ENCODE measurements at regions not wholly inside any gene's neighbourhood (a gene's known extent, or its start where the extent isn't known, plus 50 kb on each side); places are given as distances from the start of the nearest gene placed in this dataset.

DNA sequence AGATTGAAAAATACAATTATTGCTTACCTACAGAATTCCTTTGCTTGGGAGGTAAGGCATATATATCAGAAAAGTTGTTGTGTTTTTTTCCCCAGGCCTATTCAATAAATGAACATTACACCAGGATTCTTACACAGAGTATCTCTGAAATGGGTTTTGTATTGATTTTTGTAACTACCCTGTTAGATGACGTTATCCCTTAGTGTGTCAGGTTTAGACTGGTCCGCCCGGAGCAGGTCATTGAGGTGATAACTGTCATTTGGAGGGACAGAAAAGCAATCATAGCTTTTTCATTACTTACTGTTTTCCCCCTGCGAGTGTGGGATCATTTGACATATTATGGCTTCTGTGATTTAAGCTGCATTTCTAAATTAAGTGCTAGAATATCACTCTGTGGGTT lies 715.2 kb upstream of the ADAMTS16 start:
- no peak for TF ChIP-seq POLR2A (IDR thresholded peaks at IDR 0.05)
- TF ChIP-seq, protein P1, sequence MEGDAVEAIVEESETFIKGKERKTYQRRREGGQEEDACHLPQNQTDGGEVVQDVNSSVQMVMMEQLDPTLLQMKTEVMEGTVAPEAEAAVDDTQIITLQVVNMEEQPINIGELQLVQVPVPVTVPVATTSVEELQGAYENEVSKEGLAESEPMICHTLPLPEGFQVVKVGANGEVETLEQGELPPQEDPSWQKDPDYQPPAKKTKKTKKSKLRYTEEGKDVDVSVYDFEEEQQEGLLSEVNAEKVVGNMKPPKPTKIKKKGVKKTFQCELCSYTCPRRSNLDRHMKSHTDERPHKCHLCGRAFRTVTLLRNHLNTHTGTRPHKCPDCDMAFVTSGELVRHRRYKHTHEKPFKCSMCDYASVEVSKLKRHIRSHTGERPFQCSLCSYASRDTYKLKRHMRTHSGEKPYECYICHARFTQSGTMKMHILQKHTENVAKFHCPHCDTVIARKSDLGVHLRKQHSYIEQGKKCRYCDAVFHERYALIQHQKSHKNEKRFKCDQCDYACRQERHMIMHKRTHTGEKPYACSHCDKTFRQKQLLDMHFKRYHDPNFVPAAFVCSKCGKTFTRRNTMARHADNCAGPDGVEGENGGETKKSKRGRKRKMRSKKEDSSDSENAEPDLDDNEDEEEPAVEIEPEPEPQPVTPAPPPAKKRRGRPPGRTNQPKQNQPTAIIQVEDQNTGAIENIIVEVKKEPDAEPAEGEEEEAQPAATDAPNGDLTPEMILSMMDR (IDR thresholded peaks at IDR 0.05): no peak
- Histone ChIP-seq H3K4me3 (no peak overlapping the region), H3K36me3 (no peaks in the 10 kb centered on the region), H3K27me3 (no peaks in the 10 kb centered on the region), H3K9me3 (no peaks in the 10 kb centered on the region), H3K4me1 (no peaks in the 10 kb centered on the region), H3K27ac (no peak overlapping the region)
- DNase-seq (no peak), ATAC-seq (no peak)
- intact Hi-C loops (cut with DNase I): no loop called here
- 55% methylated on average over 4 of the region's 4 CpGs for WGBS (ENCODE audit: insufficient coverage, low coverage, low lambda C conversion rate, missing lambda C conversion rate)

GRCh38 chr5:4440536-4440935 lies 699.6 kb upstream of the ADAMTS16 start:
- DNase-seq (no peak), ATAC-seq (no peak)
- intact Hi-C loops (cut with DNase I): no loop called here
- H3K36me3 ChIP-seq: no peaks in the 10 kb centered on the region
- H3K9me3 ChIP-seq: no peaks in the 10 kb centered on the region
- H3K27ac ChIP-seq: no peak overlapping the region
- H3K4me1 ChIP-seq: no peaks in the 10 kb centered on the region
- WGBS (ENCODE audit: insufficient coverage, low coverage, low lambda C conversion rate, missing lambda C conversion rate): 60% methylated on average over 2 of the region's 2 CpGs
- no peak overlapping the region for H3K4me3 ChIP-seq
- TF ChIP-seq, protein P1 (IDR thresholded peaks at IDR 0.05): no peak
- TF ChIP-seq POLR2A (IDR thresholded peaks at IDR 0.05): no peak
- no peaks in the 10 kb centered on the region for H3K27me3 ChIP-seq

DNA sequence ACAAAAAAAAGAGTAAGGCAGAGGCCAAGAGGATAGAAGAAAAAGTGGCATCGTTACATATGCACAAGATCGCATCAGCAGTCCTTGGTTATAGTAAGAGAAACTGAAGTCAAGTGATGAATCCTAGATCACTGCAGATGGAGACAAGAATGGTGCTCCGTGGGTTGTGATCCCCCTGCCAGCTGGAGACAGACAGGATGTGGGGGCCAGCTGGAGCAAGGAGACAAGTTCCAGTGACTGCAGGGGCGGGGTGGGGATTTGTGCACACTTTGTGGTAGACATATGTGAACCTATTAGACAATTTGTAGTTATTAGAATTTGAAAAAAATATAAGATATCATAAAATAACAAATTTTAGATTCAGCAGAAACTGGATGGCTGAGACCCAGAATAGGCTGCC lies 697.9 kb upstream of the ADAMTS16 start:
- ATAC-seq: no peak
- no peak for TF ChIP-seq POLR2A (IDR thresholded peaks at IDR 0.05)
- TF ChIP-seq, protein P1 (IDR thresholded peaks at IDR 0.05): no peak
- WGBS (ENCODE audit: insufficient coverage, low coverage, low lambda C conversion rate, missing lambda C conversion rate): 45% methylated on average over 4 of the region's 4 CpGs
- no peaks in the 10 kb centered on the region for H3K9me3 ChIP-seq
- H3K27ac ChIP-seq: no peak overlapping the region
- no peaks in the 10 kb centered on the region for H3K27me3 ChIP-seq
- H3K4me1 ChIP-seq: no peaks in the 10 kb centered on the region
- no peak for DNase-seq
- intact Hi-C loops (cut with DNase I): no loop called here
- H3K36me3 ChIP-seq: no peaks in the 10 kb centered on the region
- H3K4me3 ChIP-seq: no peak overlapping the region

DNA sequence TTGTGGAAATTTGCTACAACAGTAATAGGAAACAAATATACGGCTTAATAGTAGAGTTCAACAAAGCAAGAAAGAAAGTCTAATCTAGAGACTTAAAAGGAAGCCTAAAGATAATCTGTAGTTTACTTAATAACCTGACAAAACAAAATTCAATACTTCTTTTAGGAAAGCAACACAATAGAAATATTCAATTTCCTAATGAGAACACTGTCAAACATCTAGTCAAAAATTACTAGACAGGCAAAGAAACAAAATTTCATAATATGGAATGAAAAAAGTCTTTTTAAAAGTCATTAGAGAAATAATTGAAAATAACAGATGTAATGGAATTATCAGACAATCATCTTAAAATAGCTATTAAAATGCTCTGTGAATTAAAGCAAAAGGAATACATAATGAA lies 692.5 kb upstream of the ADAMTS16 start:
- no peak for DNase-seq
- H3K9me3 ChIP-seq: peaks cover 0 to 5% (median 0%) of the 10 kb centered on the region in 4 donors
- intact Hi-C loops (cut with DNase I): no loop called here
- no peaks in the 10 kb centered on the region for H3K27me3 ChIP-seq
- no peak overlapping the region for H3K4me3 ChIP-seq
- no peak overlapping the region for H3K27ac ChIP-seq
- TF ChIP-seq, protein P1 (IDR thresholded peaks at IDR 0.05): no peak
- no peak for TF ChIP-seq POLR2A (IDR thresholded peaks at IDR 0.05)
- WGBS (ENCODE audit: insufficient coverage, low coverage, low lambda C conversion rate, missing lambda C conversion rate): 54% methylated on average over 1 of the region's 1 CpG
- no peak for ATAC-seq
- H3K4me1 ChIP-seq: no peaks in the 10 kb centered on the region
- no peaks in the 10 kb centered on the region for H3K36me3 ChIP-seq

GRCh38 chr5:4453655-4454054 lies 686.5 kb upstream of the ADAMTS16 start:
- Histone ChIP-seq H3K9me3 (no peaks in the 10 kb centered on the region), H3K27ac (no peak overlapping the region), H3K4me3 (no peak overlapping the region), H3K27me3 (no peaks in the 10 kb centered on the region), H3K36me3 (no peaks in the 10 kb centered on the region), H3K4me1 (no peaks in the 10 kb centered on the region)
- TF ChIP-seq, protein P1 (IDR thresholded peaks at IDR 0.05): no peak
- no peak for TF ChIP-seq POLR2A (IDR thresholded peaks at IDR 0.05)
- WGBS (ENCODE audit: insufficient coverage, low coverage, low lambda C conversion rate, missing lambda C conversion rate): 29% methylated on average over 4 of the region's 4 CpGs
- DNase-seq (no peak), ATAC-seq (no peak)
- intact Hi-C loops (cut with DNase I): no loop called here
